ENCODE measurements at regions not wholly inside any gene's neighbourhood (a gene's known extent, or its start where the extent isn't known, plus 50 kb on each side); places are given as distances from the start of the nearest gene placed in this dataset.

- TF ChIP-seq CTCF (IDR thresholded peaks at IDR 0.05 in 2 of 3, conservative IDR thresholded peaks at IDR 0.05 in 1 of 3; ENCODE audit: control insufficient read depth in 2 of 3, extremely low read depth in 1 of 3, insufficient read depth in 1 of 3, low read depth in 3 of 3, low read length in 3 of 3): no peak
- no peak for TF ChIP-seq JUND (IDR thresholded peaks at IDR 0.05; ENCODE audit: low read depth, low read length)
- TF ChIP-seq TAF1 (IDR thresholded peaks at IDR 0.05; ENCODE audit: borderline replicate concordance, low read depth, low read length): no peak
- no peak for TF ChIP-seq FOXM1 (IDR thresholded peaks at IDR 0.05; ENCODE audit: low read depth, low read length)
- no peak for TF ChIP-seq RFX5 (IDR thresholded peaks at IDR 0.05; ENCODE audit: low read depth, low read length)
- no peak for TF ChIP-seq BHLHE40 (IDR thresholded peaks at IDR 0.05; ENCODE audit: borderline replicate concordance in 1 of 2, low read depth in 2 of 2, low read length in 1 of 2)
These were observed 458.7 kb upstream of the HSF2 start for GRCh38 chr6:121940728-121941127.

Data from GM12878 (cell line).